GM12878 (cell line): ENCODE measurements at regions not wholly inside any gene's neighbourhood (a gene's known extent, or its start where the extent isn't known, plus 50 kb on each side); places are given as distances from the start of the nearest gene placed in this dataset.

Experiments used
- ATAC-seq: fragments of 200-7000 bp; cut with Tn5 transposase; 3 replicates; pipeline ENCODE4 v1.9.1; 2020; ENCODE audit warnings: mild to moderate bottlenecking, moderate library complexity
- BruUV-seq: library from RNA; stranded (reverse); fragments of 400-500 nt; replicated peaks from 2 replicates; lab custom pipeline; 2021; lab: Mats Ljungman, UMichigan
- CTCF ChIA-PET: fragments of 300-600 bp; sonication (Branson Sonifier 250); formaldehyde crosslinking; extraction: SDS; loops from one replicate; lab custom pipeline; 2021; ENCODE audit warnings: inconsistent platforms; lab: Yijun Ruan, JAX
- POLR2A ChIA-PET: fragments of 350-600 bp; formaldehyde crosslinking; extraction: SDS; loops from one replicate; lab custom pipeline; 2021; ENCODE audit warnings: inconsistent platforms; lab: Charles Lee
- RAD21 ChIA-PET: fragments of 300-600 bp; sonication (Branson Sonifier 250); formaldehyde crosslinking; loops from one replicate; lab custom pipeline; 2023; ENCODE audit warnings: antibody characterized with exemption; ENCODE audit not compliant: unreplicated experiment; lab: Charles Lee
- SMC1A ChIA-PET: fragments of 300-600 bp; sonication (Branson Sonifier 250); formaldehyde crosslinking; loops from one replicate; lab custom pipeline; 2023; ENCODE audit not compliant: unreplicated experiment, uncharacterized antibody; lab: Charles Lee
- DNase-seq: peaks from one replicate; pipeline ENCODE4 v3.0.0-alpha.2; 2011; ENCODE audit warnings: low read depth, low spot score
- FAIRE-seq: peaks from 3 replicates; lab custom pipeline; 2011; peaks lifted over from hg19 to GRCh38; lab: Jason Lieb, UNC
- H2AFZ ChIP-seq: 2 replicates; pipeline ENCODE4 v1.6.0; 2011; ENCODE audit warnings: low read depth, low read length, control low read depth; ENCODE audit not compliant: control insufficient read depth
- H3K27ac ChIP-seq: 2 replicates; pipeline ENCODE4 v1.5.1; 2011; ENCODE audit warnings: control low read depth; ENCODE audit not compliant: control insufficient read depth, insufficient read depth
- H3K27me3 ChIP-seq, 2 experiments: replicated peaks in 1 of 2; 2 replicates each; pipeline versions ENCODE4 v1.6.0 to v1.6.1; 2011; ENCODE audit warnings: low read length in 1 of 2; ENCODE audit not compliant: control insufficient read depth in 2 of 2, insufficient read depth in 2 of 2
- H3K36me3 ChIP-seq, 2 experiments: 2 replicates each; pipeline ENCODE4 v1.5.1; 2011; ENCODE audit warnings: low read length in 1 of 2; ENCODE audit not compliant: control insufficient read depth in 2 of 2, insufficient read depth in 2 of 2
- H3K4me1 ChIP-seq: 2 replicates; pipeline ENCODE4 v1.6.1; 2011; ENCODE audit warnings: mild to moderate bottlenecking, low read length, moderate library complexity, mixed read lengths; ENCODE audit not compliant: control insufficient read depth, insufficient read depth
- H3K4me2 ChIP-seq: 2 replicates; pipeline ENCODE4 v1.6.0; 2011; ENCODE audit warnings: control low read depth; ENCODE audit not compliant: control insufficient read depth, insufficient read depth
- H3K4me3 ChIP-seq: fragments of 200-600 bp; sonication (generic); 2 replicates; pipeline ENCODE4 v1.5.1; 2016
- H3K79me2 ChIP-seq: 2 replicates; pipeline ENCODE4 v1.6.0; 2011; ENCODE audit warnings: low read length; ENCODE audit not compliant: control insufficient read depth, insufficient read depth
- H3K9ac ChIP-seq: 2 replicates; pipeline ENCODE4 v1.8.0; 2011; ENCODE audit warnings: low read length, control low read depth, mixed read lengths; ENCODE audit not compliant: control insufficient read depth, insufficient read depth
- H3K9me3 ChIP-seq: replicated peaks from 3 replicates; pipeline ENCODE4 v1.5.1; 2011; ENCODE audit warnings: mild to moderate bottlenecking, low read length; ENCODE audit not compliant: control insufficient read depth, insufficient read depth
- H4K20me1 ChIP-seq: 2 replicates; pipeline ENCODE4 v1.6.0; 2011; ENCODE audit not compliant: control insufficient read depth, insufficient read depth
- ATF7 ChIP-seq: fragments of 450-650 bp; IDR thresholded peaks from 2 replicates; pipeline ENCODE4 v1.6.1; 2016; ENCODE audit warnings: low read depth, mild to moderate bottlenecking
- HDAC6 ChIP-seq: fragments of 200-600 bp; sonication (generic); IDR thresholded peaks from one replicate; pipeline ENCODE4 v1.8.0; 2017; ENCODE audit warnings: antibody characterized with exemption; ENCODE audit not compliant: unreplicated experiment
- NFIC ChIP-seq: IDR thresholded peaks from 2 replicates; pipeline ENCODE4 v1.6.1; 2012; ENCODE audit warnings: low read depth, mild to moderate bottlenecking, inconsistent platforms, low read length, moderate library complexity
- WGBS: methylation state at CpG from one replicate; pipeline ENCODE4 v1.1.6; 2016; ENCODE audit warnings: low lambda C conversion rate; ENCODE audit not compliant: insufficient replicate concordance, insufficient coverage; ENCODE audit errors: missing lambda C conversion rate; 5-methylcytosine and 5-hydroxymethylcytosine counted together
- in situ Hi-C: fragments of 300-500 bp; cut with MboI; formaldehyde crosslinking; loops from 9 replicates; pipeline ENCODE4 v1.14.3; 2018; ENCODE audit warnings: mixed read lengths
- intact Hi-C: fragments of 100-400 bp; cut with micrococcal nuclease; formaldehyde crosslinking; loops from one replicate; pipeline ENCODE4 v1.14.2; 2022; ENCODE audit not compliant: unreplicated experiment
- TF ChIP-seq, protein P1 (sequence below): fragments of 450-650 bp; formaldehyde crosslinking; IDR thresholded peaks from 2 replicates; pipeline ENCODE4 v1.5.0; 2022; ENCODE audit warnings: mild to moderate bottlenecking, missing genetic modification characterization

DNA sequence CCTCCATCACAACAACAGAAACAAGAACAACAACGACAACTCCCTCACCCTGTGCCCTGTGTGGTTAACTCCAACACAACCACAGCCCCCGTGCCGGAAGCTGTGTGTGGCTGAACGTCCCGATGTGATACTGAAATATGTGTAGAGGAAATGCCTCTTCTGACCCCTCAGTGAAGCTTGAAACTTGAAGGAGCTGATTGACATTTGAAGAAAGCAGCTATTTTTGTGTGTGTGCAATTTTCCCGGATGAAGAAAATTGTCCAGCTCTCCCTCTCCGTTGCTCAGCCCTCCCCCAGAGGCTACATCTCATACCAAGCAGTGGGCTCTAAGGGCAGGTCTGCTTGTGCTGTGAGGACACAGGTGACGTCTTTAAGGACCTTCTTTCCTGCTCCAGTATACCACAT, 173.8 kb downstream of the ICOS start (continued):
- TF ChIP-seq NFIC = no peak
- TF ChIP-seq HDAC6 = no peak

DNA sequence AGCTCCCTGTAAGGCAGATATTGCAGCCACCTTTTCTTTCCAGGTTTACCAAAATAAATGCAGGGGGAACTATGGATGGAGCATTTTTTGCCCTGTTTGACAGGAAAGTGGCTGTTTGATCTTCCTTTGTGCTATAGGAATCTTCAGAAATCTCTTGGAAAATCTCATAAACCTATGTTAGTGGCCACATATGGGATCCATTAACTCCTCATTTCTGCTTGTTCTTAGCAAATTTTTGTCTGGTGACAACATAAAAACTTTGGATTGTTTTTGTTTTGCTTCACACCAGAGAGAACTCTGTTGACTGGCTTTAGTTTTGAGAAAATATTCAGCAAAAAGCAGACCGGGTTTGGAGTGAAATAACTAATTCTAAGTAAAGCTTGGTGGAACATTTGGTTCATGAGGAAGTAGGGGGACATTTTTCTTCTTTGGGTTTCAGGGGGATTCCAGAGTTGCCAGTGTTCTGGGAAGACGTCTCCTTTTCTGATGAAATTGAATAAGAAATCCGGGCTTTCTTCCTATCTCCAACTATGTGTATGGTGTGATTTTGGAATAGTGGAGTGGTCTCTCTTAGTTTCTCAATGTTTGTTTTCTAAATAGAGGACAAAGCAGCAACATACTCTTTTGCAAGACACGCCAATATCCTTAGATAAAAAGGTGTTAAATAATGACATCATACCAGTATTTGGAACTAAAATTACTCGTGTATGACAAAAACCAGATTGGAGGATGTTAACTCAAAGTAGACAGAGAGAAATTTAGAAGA, 174.4 kb downstream of the ICOS start:
- ChIA-PET POLR2A (no interaction called here), RAD21 (no interaction called here), SMC1A (interaction anchor here (1.0 to 2.0 kb wide), 2 partner anchors 16 to 67 kb away, joined by 3 to 5 read pairs; no protein-coding TSS in a partner anchor), CTCF (interaction anchor here (0.9 kb wide), 1 partner anchor 11 kb away, joined by 3 read pairs; no protein-coding TSS in a partner anchor)
- Histone ChIP-seq H3K27ac (no peak overlapping the region), H3K4me3 (no peak overlapping the region), H3K9me3 (no peaks in the 10 kb centered on the region), H2AFZ (no peak overlapping the region), H3K27me3 (peaks cover 1 to 8% of the 10 kb centered on the region in 2 experiments; a peak in 3 of 4 replicates), H3K36me3 (no peaks in the 10 kb centered on the region), H3K79me2 (no peaks in the 10 kb centered on the region), H3K4me2 (peak overlapping the region; percentile 38), H4K20me1 (no peaks in the 10 kb centered on the region), H3K9ac (no peak overlapping the region), H3K4me1 (peaks cover 19% of the 10 kb centered on the region)
- TF ChIP-seq ATF7 = peak; percentile 33; the same call in 1 of the 2 replicates
- TF ChIP-seq, protein P1, sequence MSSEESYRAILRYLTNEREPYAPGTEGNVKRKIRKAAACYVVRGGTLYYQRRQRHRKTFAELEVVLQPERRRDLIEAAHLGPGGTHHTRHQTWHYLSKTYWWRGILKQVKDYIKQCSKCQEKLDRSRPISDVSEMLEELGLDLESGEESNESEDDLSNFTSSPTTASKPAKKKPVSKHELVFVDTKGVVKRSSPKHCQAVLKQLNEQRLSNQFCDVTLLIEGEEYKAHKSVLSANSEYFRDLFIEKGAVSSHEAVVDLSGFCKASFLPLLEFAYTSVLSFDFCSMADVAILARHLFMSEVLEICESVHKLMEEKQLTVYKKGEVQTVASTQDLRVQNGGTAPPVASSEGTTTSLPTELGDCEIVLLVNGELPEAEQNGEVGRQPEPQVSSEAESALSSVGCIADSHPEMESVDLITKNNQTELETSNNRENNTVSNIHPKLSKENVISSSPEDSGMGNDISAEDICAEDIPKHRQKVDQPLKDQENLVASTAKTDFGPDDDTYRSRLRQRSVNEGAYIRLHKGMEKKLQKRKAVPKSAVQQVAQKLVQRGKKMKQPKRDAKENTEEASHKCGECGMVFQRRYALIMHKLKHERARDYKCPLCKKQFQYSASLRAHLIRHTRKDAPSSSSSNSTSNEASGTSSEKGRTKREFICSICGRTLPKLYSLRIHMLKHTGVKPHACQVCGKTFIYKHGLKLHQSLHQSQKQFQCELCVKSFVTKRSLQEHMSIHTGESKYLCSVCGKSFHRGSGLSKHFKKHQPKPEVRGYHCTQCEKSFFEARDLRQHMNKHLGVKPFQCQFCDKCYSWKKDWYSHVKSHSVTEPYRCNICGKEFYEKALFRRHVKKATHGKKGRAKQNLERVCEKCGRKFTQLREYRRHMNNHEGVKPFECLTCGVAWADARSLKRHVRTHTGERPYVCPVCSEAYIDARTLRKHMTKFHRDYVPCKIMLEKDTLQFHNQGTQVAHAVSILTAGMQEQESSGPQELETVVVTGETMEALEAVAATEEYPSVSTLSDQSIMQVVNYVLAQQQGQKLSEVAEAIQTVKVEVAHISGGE (CRISPR knock-in tag) = no peak
- no peak for DNase-seq
- no peak for ATAC-seq
- WGBS = 8% methylated on average over 5 of the region's 5 CpGs
- FAIRE-seq = no peak
- intact Hi-C loops (no loop called here), in situ Hi-C loops (no loop called here)
- no TSS peak for BruUV-seq
